ENCODE measurements at regions not wholly inside any gene's neighbourhood (a gene's known extent, or its start where the extent isn't known, plus 50 kb on each side); places are given as distances from the start of the nearest gene placed in this dataset.
A peak's percentile ranks its signal among the peaks of the same experiment; 100 is the strongest.

DNA sequence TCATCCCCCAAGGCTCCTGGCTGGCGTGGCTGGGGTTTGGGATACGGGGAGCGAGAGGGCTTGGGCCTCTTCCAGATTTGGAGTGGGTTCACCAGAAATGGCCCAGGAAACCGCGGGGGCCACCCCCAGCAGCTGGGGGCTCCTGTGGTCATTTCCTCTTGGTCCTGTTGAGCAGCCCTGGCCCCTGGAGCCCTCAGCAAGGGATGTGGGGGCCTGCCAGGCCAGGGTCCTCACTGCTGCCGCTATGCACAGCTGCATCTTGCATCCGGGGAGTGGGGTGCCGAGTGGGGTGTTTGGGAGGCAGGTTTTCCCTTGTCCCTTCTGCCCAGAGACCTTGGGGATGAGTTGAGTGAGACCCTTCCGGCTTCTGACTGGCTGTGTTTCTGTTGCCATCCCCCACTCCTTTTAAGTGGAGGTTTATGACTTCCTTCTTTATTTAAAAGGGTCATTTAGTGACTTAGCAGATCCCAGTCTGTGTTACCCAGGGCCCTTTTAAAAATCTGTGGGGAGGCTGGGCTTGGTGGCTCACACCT is 319.8 kb downstream of the SEC14L1 start:
- POLR2A ChIA-PET, result no interaction called here
- peaks cover 55% of the 10 kb centered on the region for H3K4me1 Mint-ChIP-seq

DNA sequence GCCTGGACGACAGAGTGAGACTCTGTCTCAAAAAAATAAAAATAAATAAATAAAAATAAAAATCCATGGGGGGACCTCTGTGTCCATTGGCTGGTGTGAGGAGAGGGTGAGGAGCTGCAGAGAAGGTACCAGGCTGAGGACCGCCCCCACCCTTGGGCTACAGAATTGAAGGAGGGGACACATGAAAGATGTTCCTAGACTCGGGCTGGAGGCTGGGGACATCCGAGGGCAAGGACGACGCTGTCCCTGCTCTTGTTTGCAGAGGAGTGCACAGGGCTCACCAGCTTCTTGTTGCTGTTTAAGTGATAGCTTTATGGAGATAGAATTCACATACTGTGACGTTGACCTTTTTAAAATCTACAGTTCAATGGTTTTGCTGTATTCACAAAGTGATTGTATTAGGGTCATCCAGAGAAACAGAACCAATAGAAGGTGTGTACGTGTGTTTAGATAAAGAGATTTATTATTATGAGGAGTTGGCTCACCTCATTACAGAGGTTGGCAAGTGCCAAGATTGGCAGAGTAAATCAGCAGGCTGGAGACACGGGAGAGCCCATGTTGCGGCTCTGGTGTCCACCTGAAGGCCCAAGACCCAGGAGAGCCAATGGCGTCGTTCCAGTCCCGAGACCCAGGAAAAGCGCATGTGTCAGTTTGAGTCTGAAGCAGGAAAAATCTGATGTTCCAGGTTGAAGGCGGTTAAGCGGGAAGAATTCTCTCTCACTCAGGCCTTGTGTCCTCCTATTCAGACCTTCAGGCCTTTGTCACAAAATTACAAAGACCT is 320.7 kb downstream of the SEC14L1 start:
- H3K4me3 Mint-ChIP-seq, result no peak overlapping the region
- CTCF ChIA-PET, result interaction anchor here (0.8 to 0.9 kb wide), 2 partner anchors 11 to 32 kb away, joined by 3 read pairs; no protein-coding TSS in a partner anchor
- TF ChIP-seq HMGXB4 (CRISPR knock-in tag; IDR thresholded peaks at IDR 0.05) (no peak), CREB1 (CRISPR knock-in tag; IDR thresholded peaks at IDR 0.05) (no peak), ZNF138 (CRISPR knock-in tag; conservative IDR thresholded peaks at IDR 0.05) (no peak), KAT7 (CRISPR knock-in tag; IDR thresholded peaks at IDR 0.05; ENCODE audit: borderline replicate concordance) (no peak), JUN (CRISPR knock-in tag; IDR thresholded peaks at IDR 0.05) (no peak), FOXP4 (CRISPR knock-in tag; IDR thresholded peaks at IDR 0.05) (no peak), IRF2 (CRISPR knock-in tag; IDR thresholded peaks at IDR 0.05; ENCODE audit: borderline replicate concordance, low read depth) (no peak), SMAD3 (CRISPR knock-in tag; IDR thresholded peaks at IDR 0.05; ENCODE audit: borderline replicate concordance) (no peak), ZNF396 (CRISPR knock-in tag; IDR thresholded peaks at IDR 0.05; ENCODE audit: borderline replicate concordance) (no peak)
- TF ChIP-seq, protein P1, sequence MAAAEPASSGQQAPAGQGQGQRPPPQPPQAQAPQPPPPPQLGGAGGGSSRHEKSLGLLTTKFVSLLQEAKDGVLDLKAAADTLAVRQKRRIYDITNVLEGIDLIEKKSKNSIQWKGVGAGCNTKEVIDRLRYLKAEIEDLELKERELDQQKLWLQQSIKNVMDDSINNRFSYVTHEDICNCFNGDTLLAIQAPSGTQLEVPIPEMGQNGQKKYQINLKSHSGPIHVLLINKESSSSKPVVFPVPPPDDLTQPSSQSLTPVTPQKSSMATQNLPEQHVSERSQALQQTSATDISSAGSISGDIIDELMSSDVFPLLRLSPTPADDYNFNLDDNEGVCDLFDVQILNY (CRISPR knock-in tag; IDR thresholded peaks at IDR 0.05), result no peak
- TF ChIP-seq, protein P2, sequence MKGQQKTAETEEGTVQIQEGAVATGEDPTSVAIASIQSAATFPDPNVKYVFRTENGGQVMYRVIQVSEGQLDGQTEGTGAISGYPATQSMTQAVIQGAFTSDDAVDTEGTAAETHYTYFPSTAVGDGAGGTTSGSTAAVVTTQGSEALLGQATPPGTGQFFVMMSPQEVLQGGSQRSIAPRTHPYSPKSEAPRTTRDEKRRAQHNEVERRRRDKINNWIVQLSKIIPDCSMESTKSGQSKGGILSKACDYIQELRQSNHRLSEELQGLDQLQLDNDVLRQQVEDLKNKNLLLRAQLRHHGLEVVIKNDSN (CRISPR knock-in tag; IDR thresholded peaks at IDR 0.05), result no peak

More for the DNA sequence above, 319.8 kb downstream of the SEC14L1 start:
- DNase-seq (ENCODE audit: low spot score) (no peak), ATAC-seq (no peak)
- no peak overlapping the region for H3K27ac Mint-ChIP-seq
- peaks cover 5% of the 10 kb centered on the region for H3K9me3 Mint-ChIP-seq
- TF ChIP-seq PREB (CRISPR knock-in tag; IDR thresholded peaks at IDR 0.05; ENCODE audit: borderline replicate concordance) (no peak), ZNF396 (CRISPR knock-in tag; IDR thresholded peaks at IDR 0.05; ENCODE audit: borderline replicate concordance) (no peak), CREM (CRISPR knock-in tag; IDR thresholded peaks at IDR 0.05) (no peak), NR3C1 (CRISPR knock-in tag; conservative IDR thresholded peaks at IDR 0.05; ENCODE audit: low read depth) (no peak), ZMAT4 (CRISPR knock-in tag; IDR thresholded peaks at IDR 0.05) (no peak), CBFB (CRISPR knock-in tag; IDR thresholded peaks at IDR 0.05; ENCODE audit: low read depth) (no peak)
- TF ChIP-seq, protein P3, sequence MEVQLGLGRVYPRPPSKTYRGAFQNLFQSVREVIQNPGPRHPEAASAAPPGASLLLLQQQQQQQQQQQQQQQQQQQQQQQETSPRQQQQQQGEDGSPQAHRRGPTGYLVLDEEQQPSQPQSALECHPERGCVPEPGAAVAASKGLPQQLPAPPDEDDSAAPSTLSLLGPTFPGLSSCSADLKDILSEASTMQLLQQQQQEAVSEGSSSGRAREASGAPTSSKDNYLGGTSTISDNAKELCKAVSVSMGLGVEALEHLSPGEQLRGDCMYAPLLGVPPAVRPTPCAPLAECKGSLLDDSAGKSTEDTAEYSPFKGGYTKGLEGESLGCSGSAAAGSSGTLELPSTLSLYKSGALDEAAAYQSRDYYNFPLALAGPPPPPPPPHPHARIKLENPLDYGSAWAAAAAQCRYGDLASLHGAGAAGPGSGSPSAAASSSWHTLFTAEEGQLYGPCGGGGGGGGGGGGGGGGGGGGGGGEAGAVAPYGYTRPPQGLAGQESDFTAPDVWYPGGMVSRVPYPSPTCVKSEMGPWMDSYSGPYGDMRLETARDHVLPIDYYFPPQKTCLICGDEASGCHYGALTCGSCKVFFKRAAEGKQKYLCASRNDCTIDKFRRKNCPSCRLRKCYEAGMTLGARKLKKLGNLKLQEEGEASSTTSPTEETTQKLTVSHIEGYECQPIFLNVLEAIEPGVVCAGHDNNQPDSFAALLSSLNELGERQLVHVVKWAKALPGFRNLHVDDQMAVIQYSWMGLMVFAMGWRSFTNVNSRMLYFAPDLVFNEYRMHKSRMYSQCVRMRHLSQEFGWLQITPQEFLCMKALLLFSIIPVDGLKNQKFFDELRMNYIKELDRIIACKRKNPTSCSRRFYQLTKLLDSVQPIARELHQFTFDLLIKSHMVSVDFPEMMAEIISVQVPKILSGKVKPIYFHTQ (CRISPR knock-in tag; IDR thresholded peaks at IDR 0.05), result no peak
- CTCF ChIA-PET, result interaction anchor here (1.7 kb wide), 1 partner anchor 31 kb away, joined by 12 read pairs; no protein-coding TSS in a partner anchor
- H3K36me3 Mint-ChIP-seq, result peaks cover 4% of the 10 kb centered on the region; the same call in 1 of the 2 replicates
- H3K27me3 Mint-ChIP-seq (ENCODE audit: low read depth), result no peaks in the 10 kb centered on the region
- no peak overlapping the region for H3K4me3 Mint-ChIP-seq

More for the DNA sequence above, 320.7 kb downstream of the SEC14L1 start:
- Mint-ChIP-seq H3K27me3 (ENCODE audit: low read depth) (no peaks in the 10 kb centered on the region), H3K27ac (peak overlapping the region; percentile 84), H3K9me3 (peaks cover 5% of the 10 kb centered on the region), H3K36me3 (peaks cover 4% of the 10 kb centered on the region; the same call in 1 of the 2 replicates), H3K4me1 (peaks cover 62% of the 10 kb centered on the region)
- no peak for ATAC-seq
- DNase-seq (ENCODE audit: low spot score), result no peak
- POLR2A ChIA-PET, result no interaction called here

Measured in WTC11 (cell line).